ENCODE measurements at regions not wholly inside any gene's neighbourhood (a gene's known extent, or its start where the extent isn't known, plus 50 kb on each side); places are given as distances from the start of the nearest gene placed in this dataset.
"Not testable (repeated sequence)": the region's sequence is repeated elsewhere in the genome, so short reads cannot be mapped to it uniquely, and the experiment has no call there.

DNA sequence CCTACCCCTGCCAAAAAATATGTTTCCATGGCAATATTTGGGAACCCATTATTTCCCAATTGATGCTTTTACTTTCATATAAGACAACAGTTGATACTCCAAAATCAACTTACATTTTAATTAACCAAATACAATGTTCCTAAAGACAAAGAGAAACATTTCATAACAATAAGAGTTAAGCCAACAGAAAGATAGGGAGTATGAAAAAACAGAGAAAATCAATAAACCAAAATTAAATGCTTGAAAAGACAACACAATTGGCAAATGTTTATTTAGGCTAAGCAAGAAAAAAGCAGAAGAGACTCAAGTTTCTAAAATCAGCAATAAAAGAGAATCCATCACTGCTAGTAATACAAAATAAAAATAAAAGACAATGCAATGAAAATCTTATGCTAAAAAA is 123.1 kb upstream of the VPREB1 start:
- Histone ChIP-seq H3K4me1 (no peaks in the 10 kb centered on the region), H3K27me3 (peaks cover 2% of the 10 kb centered on the region; the same call in 1 of the 2 replicates), H3K4me3 (ENCODE audit: low read depth, low read length) (no peak overlapping the region), H3K36me3 (no peaks in the 10 kb centered on the region), H3K9me3 (peaks cover 3% of the 10 kb centered on the region; the same call in 1 of the 2 replicates)
- TF ChIP-seq, protein P1, sequence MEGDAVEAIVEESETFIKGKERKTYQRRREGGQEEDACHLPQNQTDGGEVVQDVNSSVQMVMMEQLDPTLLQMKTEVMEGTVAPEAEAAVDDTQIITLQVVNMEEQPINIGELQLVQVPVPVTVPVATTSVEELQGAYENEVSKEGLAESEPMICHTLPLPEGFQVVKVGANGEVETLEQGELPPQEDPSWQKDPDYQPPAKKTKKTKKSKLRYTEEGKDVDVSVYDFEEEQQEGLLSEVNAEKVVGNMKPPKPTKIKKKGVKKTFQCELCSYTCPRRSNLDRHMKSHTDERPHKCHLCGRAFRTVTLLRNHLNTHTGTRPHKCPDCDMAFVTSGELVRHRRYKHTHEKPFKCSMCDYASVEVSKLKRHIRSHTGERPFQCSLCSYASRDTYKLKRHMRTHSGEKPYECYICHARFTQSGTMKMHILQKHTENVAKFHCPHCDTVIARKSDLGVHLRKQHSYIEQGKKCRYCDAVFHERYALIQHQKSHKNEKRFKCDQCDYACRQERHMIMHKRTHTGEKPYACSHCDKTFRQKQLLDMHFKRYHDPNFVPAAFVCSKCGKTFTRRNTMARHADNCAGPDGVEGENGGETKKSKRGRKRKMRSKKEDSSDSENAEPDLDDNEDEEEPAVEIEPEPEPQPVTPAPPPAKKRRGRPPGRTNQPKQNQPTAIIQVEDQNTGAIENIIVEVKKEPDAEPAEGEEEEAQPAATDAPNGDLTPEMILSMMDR (IDR thresholded peaks at IDR 0.05; ENCODE audit: low read depth, low read length) = no peak
- DNase-seq = no peak

DNA sequence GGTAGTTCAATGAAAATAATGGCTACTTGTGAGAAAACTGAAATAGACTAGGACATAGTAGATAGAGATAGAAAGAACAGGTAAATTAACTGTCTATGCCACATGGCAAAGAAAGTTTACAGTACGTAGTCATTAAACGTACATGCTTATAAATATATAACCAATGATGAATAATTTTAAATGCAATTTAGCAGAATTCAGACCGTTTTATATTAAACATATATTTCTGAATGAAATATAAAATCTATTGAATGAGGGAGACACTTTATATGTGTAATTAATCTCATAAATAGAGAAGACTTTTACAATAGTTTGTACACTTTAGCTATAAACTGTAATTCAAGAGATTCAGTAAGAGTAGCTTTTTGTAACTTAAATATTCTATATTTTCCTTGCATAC is 124.4 kb upstream of the VPREB1 start:
- no peaks in the 10 kb centered on the region for H3K36me3 ChIP-seq
- no peak overlapping the region for H3K4me3 ChIP-seq (ENCODE audit: low read depth, low read length)
- no peak for DNase-seq
- TF ChIP-seq, protein P1 (IDR thresholded peaks at IDR 0.05; ENCODE audit: low read depth, low read length) = no peak
- peaks cover 3% of the 10 kb centered on the region; the same call in 1 of the 2 replicates for H3K9me3 ChIP-seq
- H3K27me3 ChIP-seq = no peaks in the 10 kb centered on the region
- no peaks in the 10 kb centered on the region for H3K4me1 ChIP-seq

DNA sequence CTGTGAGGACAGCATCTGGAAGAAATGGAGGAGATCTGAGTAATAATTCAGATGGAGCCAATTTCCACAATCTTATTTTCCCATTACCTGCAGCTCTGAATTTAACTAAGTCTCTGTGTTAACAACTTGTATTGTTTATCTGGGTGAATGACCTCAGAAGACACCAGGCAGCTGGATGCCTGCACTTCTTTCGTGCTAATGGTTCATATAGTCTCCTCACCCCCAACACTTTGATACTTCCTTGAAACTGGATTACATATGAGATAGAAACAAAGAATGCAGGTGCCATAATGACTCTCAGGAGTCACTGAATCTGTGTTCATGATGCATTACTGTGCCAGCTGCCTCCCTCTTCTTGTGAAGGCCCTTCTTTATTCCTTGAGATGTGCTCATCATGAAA is 125.6 kb upstream of the VPREB1 start:
- Histone ChIP-seq H3K4me3 (ENCODE audit: low read depth, low read length) (no peak overlapping the region), H3K27me3 (no peaks in the 10 kb centered on the region), H3K36me3 (no peaks in the 10 kb centered on the region), H3K9me3 (peaks cover 3% of the 10 kb centered on the region; the same call in 1 of the 2 replicates), H3K4me1 (no peaks in the 10 kb centered on the region)
- DNase-seq = no peak
- TF ChIP-seq, protein P1 (IDR thresholded peaks at IDR 0.05; ENCODE audit: low read depth, low read length) = no peak

DNA sequence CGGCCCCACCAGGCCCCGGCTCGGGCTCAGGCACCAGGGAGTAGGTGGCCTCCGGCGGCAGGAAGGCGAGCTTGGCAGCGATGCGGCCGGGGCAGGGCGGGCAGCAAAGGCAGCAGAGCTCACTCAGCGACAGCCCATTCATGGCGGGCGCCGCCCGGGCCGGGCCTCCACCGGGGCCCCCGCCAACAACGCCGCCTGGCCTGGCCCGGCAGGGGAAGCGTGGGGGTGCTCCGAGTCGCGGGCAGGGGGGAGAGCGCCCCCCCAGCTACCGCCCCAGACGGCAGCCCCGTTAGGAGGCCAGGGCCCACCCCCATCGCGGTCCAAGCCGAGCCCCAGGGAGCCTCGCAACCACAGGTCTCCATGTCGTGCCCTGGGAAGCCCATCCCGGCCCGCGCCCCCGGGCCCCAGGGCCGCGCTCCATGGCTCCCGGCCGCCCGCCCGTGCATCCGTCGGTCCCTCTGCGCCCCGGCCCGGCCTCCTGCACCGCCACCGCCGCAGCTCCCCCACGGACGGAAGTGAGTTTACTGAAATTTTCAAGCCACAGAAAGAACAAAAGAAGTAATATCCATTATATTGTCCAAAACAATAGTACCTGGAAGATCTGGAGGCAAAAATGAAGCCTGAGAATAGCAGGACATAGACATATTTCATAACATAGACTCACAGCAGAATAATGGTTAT is 126.6 kb upstream of the VPREB1 start:
- H3K27me3 ChIP-seq; H3K4me3 ChIP-seq (ENCODE audit: low read depth, low read length); DNase-seq: not testable (repeated sequence)

DNA sequence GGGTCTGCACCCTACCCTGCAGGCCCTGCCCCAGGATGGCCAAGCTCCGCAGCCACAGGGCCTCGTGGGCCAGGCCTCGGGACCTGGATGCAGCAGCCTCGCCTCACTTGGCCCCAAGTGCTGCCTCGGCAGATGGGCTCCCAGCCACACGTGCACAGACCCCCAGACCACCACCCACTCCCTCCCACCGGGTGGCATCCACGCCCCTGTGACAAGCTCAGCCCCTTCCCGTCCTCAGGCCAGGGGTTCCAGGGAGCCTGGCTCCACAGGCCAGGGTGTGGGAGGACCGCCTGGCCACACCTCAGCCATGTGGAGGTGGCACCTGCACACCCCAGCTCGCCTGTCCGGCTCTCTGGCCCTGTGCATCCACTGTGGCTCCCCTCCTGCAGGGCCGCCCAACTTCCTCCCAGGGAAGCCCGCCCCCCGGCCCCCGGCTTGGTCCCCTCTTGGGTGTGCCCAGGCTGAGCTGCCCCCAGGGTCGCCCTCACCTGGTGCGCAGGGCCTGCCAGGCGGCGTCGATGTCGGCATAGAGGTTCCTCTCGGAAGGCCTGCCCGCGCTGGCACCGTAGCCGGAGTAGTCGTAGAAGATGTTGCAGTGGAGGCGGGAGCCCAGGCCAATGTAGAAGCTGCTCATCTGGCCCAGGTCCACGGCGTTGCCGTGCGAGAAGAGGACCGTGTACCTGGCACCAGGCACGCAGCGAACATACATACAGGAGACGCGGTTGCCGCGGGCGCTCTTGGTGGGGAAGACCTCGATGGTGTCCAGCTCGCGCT is 127.4 kb upstream of the VPREB1 start:
- H3K36me3 ChIP-seq; H3K4me1 ChIP-seq; H3K9me3 ChIP-seq; H3K27me3 ChIP-seq; DNase-seq; H3K4me3 ChIP-seq (ENCODE audit: low read depth, low read length): not testable (repeated sequence)

More for the DNA sequence above, 126.6 kb upstream of the VPREB1 start:
- H3K4me1 ChIP-seq, H3K36me3 ChIP-seq, H3K9me3 ChIP-seq: not testable (repeated sequence)

DNA sequence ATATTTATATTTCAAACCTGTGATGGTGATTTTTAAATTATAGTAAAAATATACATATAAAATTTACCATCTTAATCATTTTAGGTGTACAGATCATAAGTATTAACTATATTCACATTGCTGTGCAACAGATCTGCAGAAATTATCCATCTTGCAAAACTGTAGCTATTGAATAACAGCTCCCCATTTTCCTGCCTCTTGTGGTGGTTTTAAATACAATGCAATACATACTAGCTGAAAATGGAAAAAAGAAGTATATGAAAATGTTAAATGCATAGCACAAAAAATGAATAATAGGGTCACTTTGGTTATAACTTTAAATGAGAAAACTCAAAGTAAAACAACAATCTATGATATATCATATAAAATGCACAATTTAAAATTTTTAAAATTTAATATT is 130.9 kb upstream of the VPREB1 start:
- Histone ChIP-seq H3K4me1 (no peaks in the 10 kb centered on the region), H3K36me3 (no peaks in the 10 kb centered on the region)
- no peak for DNase-seq

More for the DNA sequence above, 130.9 kb upstream of the VPREB1 start:
- TF ChIP-seq, protein P1 (IDR thresholded peaks at IDR 0.05; ENCODE audit: low read depth, low read length) = no peak
- H3K9me3 ChIP-seq = no peaks in the 10 kb centered on the region
- no peaks in the 10 kb centered on the region for H3K27me3 ChIP-seq
- H3K4me3 ChIP-seq (ENCODE audit: low read depth, low read length) = no peak overlapping the region

All from BE2C (cell line).